ENCODE measurements at regions not wholly inside any gene's neighbourhood (a gene's known extent, or its start where the extent isn't known, plus 50 kb on each side); places are given as distances from the start of the nearest gene placed in this dataset.

DNA sequence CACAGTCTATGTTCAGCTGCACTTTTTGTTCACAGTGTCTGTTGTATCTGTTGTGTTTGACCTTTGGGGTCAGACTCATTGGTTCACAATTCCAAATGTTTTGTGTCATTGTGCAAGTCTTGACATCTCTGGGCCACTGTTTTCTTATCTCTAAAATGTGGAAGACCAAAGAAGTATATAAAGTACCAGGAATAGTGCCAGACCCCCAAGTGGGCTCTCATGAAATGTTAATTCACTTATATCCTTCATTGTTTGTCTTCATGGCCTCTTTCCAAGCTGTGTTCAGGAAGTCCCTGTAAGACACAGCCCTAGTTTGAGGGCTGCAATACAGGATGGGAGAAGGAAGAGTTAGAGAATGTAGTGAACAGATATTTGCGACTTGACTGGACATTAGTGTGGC lies 468.3 kb upstream of the BOD1L1 start:
- no peak overlapping the region for H3K27ac Mint-ChIP-seq
- intact Hi-C loops (cut with micrococcal nuclease), result no loop called here
- DNase-seq, result no peak
- ChIA-PET CTCF (no interaction called here), POLR2A (interaction anchor here (0.6 kb wide), 1 partner anchor 42 kb away, joined by 3 read pairs; no protein-coding TSS in a partner anchor)
- TF ChIP-seq, protein P1, sequence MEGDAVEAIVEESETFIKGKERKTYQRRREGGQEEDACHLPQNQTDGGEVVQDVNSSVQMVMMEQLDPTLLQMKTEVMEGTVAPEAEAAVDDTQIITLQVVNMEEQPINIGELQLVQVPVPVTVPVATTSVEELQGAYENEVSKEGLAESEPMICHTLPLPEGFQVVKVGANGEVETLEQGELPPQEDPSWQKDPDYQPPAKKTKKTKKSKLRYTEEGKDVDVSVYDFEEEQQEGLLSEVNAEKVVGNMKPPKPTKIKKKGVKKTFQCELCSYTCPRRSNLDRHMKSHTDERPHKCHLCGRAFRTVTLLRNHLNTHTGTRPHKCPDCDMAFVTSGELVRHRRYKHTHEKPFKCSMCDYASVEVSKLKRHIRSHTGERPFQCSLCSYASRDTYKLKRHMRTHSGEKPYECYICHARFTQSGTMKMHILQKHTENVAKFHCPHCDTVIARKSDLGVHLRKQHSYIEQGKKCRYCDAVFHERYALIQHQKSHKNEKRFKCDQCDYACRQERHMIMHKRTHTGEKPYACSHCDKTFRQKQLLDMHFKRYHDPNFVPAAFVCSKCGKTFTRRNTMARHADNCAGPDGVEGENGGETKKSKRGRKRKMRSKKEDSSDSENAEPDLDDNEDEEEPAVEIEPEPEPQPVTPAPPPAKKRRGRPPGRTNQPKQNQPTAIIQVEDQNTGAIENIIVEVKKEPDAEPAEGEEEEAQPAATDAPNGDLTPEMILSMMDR (IDR thresholded peaks at IDR 0.05), result no peak
- no peak for ATAC-seq (ENCODE audit: low read depth)
- H3K27me3 Mint-ChIP-seq, result peaks cover 2% of the 10 kb centered on the region
- no peaks in the 10 kb centered on the region for H3K9me3 Mint-ChIP-seq
- H3K4me3 Mint-ChIP-seq, result no peak overlapping the region
- H3K36me3 Mint-ChIP-seq (ENCODE audit: low read depth), result no peaks in the 10 kb centered on the region
- H3K4me1 Mint-ChIP-seq, result no peaks in the 10 kb centered on the region

DNA sequence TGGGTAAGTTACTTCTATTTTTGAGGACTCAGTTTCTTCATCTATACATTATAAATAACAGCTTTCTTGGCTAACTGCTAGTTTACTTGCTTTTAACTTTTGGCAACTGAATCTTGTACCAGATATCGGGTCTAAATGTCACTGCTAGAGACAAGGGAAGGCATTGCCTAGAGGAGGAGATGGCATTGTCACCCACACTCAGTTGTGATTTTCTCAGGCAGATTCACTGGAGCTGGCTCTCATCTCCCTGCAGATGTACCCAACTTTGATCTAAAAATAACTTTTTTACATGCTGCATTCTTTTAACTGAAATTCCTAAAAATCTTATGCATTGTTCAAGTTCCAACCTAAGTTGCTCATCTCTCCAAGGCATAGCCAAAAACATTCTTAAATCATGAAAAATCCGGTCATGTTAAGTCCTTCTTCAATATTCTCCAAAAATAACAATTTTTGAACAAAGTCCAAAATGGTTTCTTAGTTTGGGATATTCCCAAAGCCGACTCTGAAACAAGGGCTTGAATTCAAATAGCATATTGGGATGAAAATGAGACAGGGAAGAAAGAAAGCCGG lies 469.0 kb upstream of the BOD1L1 start:
- intact Hi-C loops (cut with micrococcal nuclease), result no loop called here
- TF ChIP-seq, protein P1 (IDR thresholded peaks at IDR 0.05), result no peak
- Mint-ChIP-seq H3K27me3 (peaks cover 2% of the 10 kb centered on the region), H3K27ac (no peak overlapping the region), H3K4me3 (no peak overlapping the region), H3K4me1 (no peaks in the 10 kb centered on the region), H3K36me3 (ENCODE audit: low read depth) (no peaks in the 10 kb centered on the region), H3K9me3 (no peaks in the 10 kb centered on the region)
- DNase-seq (no peak), ATAC-seq (ENCODE audit: low read depth) (no peak)
- POLR2A ChIA-PET, result no interaction called here
- CTCF ChIA-PET, result no interaction called here

DNA sequence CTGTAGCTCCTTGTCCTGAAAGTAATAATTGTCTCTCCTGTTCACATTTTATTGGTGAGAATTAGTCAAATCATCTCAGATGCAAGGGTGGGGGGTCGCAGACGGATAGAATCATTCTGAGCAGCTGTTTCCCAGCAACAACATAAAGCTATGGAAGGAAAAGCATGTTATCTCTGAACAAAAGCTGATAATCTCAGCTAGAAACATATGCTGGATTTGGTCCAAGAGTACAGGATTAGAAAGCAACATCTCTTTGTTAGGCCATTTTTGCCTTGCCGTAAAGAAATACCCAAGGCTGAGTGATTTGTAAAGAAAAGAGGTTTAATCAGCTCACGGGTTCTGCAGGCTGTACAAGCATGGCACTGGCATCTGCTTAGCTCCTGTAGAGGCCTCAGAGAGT lies 472.8 kb upstream of the BOD1L1 start:
- no peaks in the 10 kb centered on the region for H3K4me1 Mint-ChIP-seq
- H3K4me3 Mint-ChIP-seq, result no peak overlapping the region
- no peaks in the 10 kb centered on the region for H3K9me3 Mint-ChIP-seq
- ATAC-seq (ENCODE audit: low read depth) (no peak), DNase-seq (no peak)
- POLR2A ChIA-PET, result no interaction called here
- CTCF ChIA-PET, result no interaction called here
- TF ChIP-seq, protein P1 (IDR thresholded peaks at IDR 0.05), result no peak
- no peak overlapping the region for H3K27ac Mint-ChIP-seq
- no peaks in the 10 kb centered on the region for H3K27me3 Mint-ChIP-seq
- no peaks in the 10 kb centered on the region for H3K36me3 Mint-ChIP-seq (ENCODE audit: low read depth)
- intact Hi-C loops (cut with micrococcal nuclease), result no loop called here

DNA sequence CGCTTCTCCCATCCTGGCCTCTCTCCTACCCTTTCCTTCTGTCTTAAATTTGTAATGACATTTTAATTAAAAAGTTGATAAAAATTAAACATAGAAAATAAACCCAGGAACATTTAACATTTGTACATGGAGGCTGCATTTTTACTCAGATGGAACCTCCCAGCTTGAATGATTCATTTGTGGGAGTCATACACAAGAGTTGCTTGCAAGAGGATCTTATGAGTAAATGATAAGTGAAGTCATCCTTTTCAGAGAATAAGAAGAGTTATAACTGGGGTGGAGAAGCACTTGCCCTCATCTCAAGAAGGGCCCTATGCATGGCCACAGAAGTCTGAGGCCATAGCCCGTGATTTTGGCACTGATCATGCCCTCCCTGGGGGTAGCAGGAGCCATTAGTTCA lies 482.9 kb upstream of the BOD1L1 start:
- peaks cover 2% of the 10 kb centered on the region for H3K4me1 Mint-ChIP-seq
- TF ChIP-seq, protein P1 (IDR thresholded peaks at IDR 0.05), result no peak
- peaks cover 10% of the 10 kb centered on the region for H3K27me3 Mint-ChIP-seq
- ATAC-seq (ENCODE audit: low read depth) (no peak), DNase-seq (no peak)
- H3K9me3 Mint-ChIP-seq, result peaks cover 10% of the 10 kb centered on the region
- no peak overlapping the region for H3K4me3 Mint-ChIP-seq
- intact Hi-C loops (cut with micrococcal nuclease), result no loop called here
- ChIA-PET CTCF (no interaction called here), POLR2A (no interaction called here)
- no peaks in the 10 kb centered on the region for H3K36me3 Mint-ChIP-seq (ENCODE audit: low read depth)
- no peak overlapping the region for H3K27ac Mint-ChIP-seq

DNA sequence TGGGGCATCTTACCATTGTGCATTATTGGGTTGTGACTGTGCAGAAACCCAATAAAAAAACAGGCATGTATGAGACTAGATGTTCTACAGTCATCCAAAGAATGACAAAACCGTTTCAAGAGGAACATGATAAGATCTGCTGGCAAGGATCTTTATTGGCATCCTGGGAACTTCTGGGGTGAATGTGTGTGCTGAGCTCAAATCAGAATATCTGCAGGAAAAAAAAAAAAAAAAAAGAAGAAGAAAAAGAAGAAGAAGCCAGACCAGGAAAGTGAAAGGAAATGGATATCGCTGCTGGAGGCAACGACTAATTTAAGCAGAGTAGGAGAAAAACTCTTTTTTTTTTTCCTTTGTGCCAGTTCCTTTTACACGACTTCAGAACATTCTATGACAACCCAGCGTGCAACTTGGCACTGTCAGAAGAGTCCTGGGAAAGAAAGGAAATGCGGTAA lies 484.2 kb upstream of the BOD1L1 start:
- no peak overlapping the region for H3K4me3 Mint-ChIP-seq
- no peak overlapping the region for H3K27ac Mint-ChIP-seq
- ChIA-PET CTCF (no interaction called here), POLR2A (no interaction called here)
- ATAC-seq (ENCODE audit: low read depth) (no peak), DNase-seq (no peak)
- H3K27me3 Mint-ChIP-seq, result peaks cover 10% of the 10 kb centered on the region
- TF ChIP-seq, protein P1 (IDR thresholded peaks at IDR 0.05), result no peak
- intact Hi-C loops (cut with micrococcal nuclease), result no loop called here
- peaks cover 2% of the 10 kb centered on the region for H3K4me1 Mint-ChIP-seq
- H3K36me3 Mint-ChIP-seq (ENCODE audit: low read depth), result no peaks in the 10 kb centered on the region
- H3K9me3 Mint-ChIP-seq, result peaks cover 8% of the 10 kb centered on the region

Data from activated B cell treated with CpG ODN at 0.5 μM for 24 hours (primary cell).